Epithelial cell of esophagus (primary cell): ENCODE measurements at regions not wholly inside any gene's neighbourhood (a gene's known extent, or its start where the extent isn't known, plus 50 kb on each side); places are given as distances from the start of the nearest gene placed in this dataset.

Experiments
- DNase-seq: peaks from one replicate; pipeline ENCODE4 v3.0.0; 2010; ENCODE audit warnings: low read depth
- H3K4me3 ChIP-seq: 2 replicates; pipeline ENCODE4 v1.5.1; 2011; ENCODE audit warnings: mild to moderate bottlenecking, low read length, control low read depth
- CTCF ChIP-seq: IDR thresholded peaks from 2 replicates; pipeline ENCODE4 v1.5.1; 2011; ENCODE audit warnings: low read depth, mild to moderate bottlenecking, low read length, control low read depth, inconsistent platforms; ENCODE audit not compliant: insufficient read depth; ENCODE audit errors: missing control alignments

GRCh38 chr9:2299156-2299842 is 284.2 kb downstream of the SMARCA2 start:
- no peak overlapping the region for H3K4me3 ChIP-seq
- TF ChIP-seq CTCF: no peak
- no peak for DNase-seq

GRCh38 chr9:2299843-2300205 is 284.7 kb downstream of the SMARCA2 start:
- DNase-seq: no peak
- TF ChIP-seq CTCF: no peak

GRCh38 chr9:2300325-2300724 is 285.2 kb downstream of the SMARCA2 start:
- no peak for DNase-seq
- TF ChIP-seq CTCF: no peak
- H3K4me3 ChIP-seq: no peak overlapping the region

More at GRCh38 chr9:2299843-2300205, 284.7 kb downstream of the SMARCA2 start:
- H3K4me3 ChIP-seq: no peak overlapping the region

GRCh38 chr9:2302606-2303005 is 287.5 kb downstream of the SMARCA2 start:
- no peak overlapping the region for H3K4me3 ChIP-seq
- DNase-seq: no peak
- no peak for TF ChIP-seq CTCF

- no peak for DNase-seq
- H3K4me3 ChIP-seq: no peak overlapping the region
- no peak for TF ChIP-seq CTCF
Observed at GRCh38 chr9:2303056-2303455, 287.9 kb downstream of the SMARCA2 start.

GRCh38 chr9:2307480-2307879 is 292.3 kb downstream of the SMARCA2 start:
- no peak for TF ChIP-seq CTCF
- DNase-seq: peak; percentile 67

GRCh38 chr9:2311920-2312319 is 296.8 kb downstream of the SMARCA2 start:
- no peak for TF ChIP-seq CTCF

More at GRCh38 chr9:2307480-2307879, 292.3 kb downstream of the SMARCA2 start:
- H3K4me3 ChIP-seq: no peak overlapping the region

More at GRCh38 chr9:2311920-2312319, 296.8 kb downstream of the SMARCA2 start:
- DNase-seq: no peak
- H3K4me3 ChIP-seq: no peak overlapping the region
